Astrocyte of the spinal cord (primary cell): ENCODE measurements at regions not wholly inside any gene's neighbourhood (a gene's known extent, or its start where the extent isn't known, plus 50 kb on each side); places are given as distances from the start of the nearest gene placed in this dataset.

Experiments used
- DNase-seq: peaks from one replicate; pipeline ENCODE4 v3.0.0; 2011; ENCODE audit warnings: low read depth, low spot score
- H3K4me3 ChIP-seq: 2 replicates; pipeline ENCODE4 v1.5.1; 2011; ENCODE audit warnings: low read depth, mild to moderate bottlenecking, low read length, moderate library complexity
- CTCF ChIP-seq: IDR thresholded peaks from 2 replicates; pipeline ENCODE4 v1.5.1; 2012; ENCODE audit warnings: low read depth, mild to moderate bottlenecking, low read length, inconsistent platforms
- in situ Hi-C: cut with HindIII; loops from 2 replicates; pipeline ENCODE4 v1.10.0; 2017; ENCODE audit warnings: low sequenced_read_pairs

- in situ Hi-C loops: no loop called here
- no peak for TF ChIP-seq CTCF
- no peak overlapping the region for H3K4me3 ChIP-seq
- DNase-seq: no peak
Observed at GRCh38 chr22:49128874-49129273, 698.8 kb downstream of the BRD1 start.

- no peak overlapping the region for H3K4me3 ChIP-seq
- no peak for DNase-seq
- no peak for TF ChIP-seq CTCF
- in situ Hi-C loops: no loop called here
Observed at GRCh38 chr22:49124608-49125007, 703.1 kb downstream of the BRD1 start.

- no peak for DNase-seq
- in situ Hi-C loops: no loop called here
- no peak overlapping the region for H3K4me3 ChIP-seq
- no peak for TF ChIP-seq CTCF
Observed at GRCh38 chr22:49123621-49124192, 704.0 kb downstream of the BRD1 start.

- in situ Hi-C loops: no loop called here
- DNase-seq: no peak
Observed at GRCh38 chr22:49119551-49119952, 708.1 kb downstream of the BRD1 start.

GRCh38 chr22:49118065-49118464 lies 709.6 kb downstream of the BRD1 start:
- no peak for TF ChIP-seq CTCF
- DNase-seq: no peak
- H3K4me3 ChIP-seq: no peak overlapping the region
- in situ Hi-C loops: no loop called here

More at GRCh38 chr22:49119551-49119952, 708.1 kb downstream of the BRD1 start:
- no peak for TF ChIP-seq CTCF
- H3K4me3 ChIP-seq: no peak overlapping the region

- TF ChIP-seq CTCF: no peak
- in situ Hi-C loops: no loop called here
Observed at GRCh38 chr22:49117486-49117885, 710.2 kb downstream of the BRD1 start.

GRCh38 chr22:49116486-49117120 lies 711.1 kb downstream of the BRD1 start:
- no peak for DNase-seq
- H3K4me3 ChIP-seq: no peak overlapping the region
- in situ Hi-C loops: no loop called here
- TF ChIP-seq CTCF: no peak

More at GRCh38 chr22:49117486-49117885, 710.2 kb downstream of the BRD1 start:
- no peak overlapping the region for H3K4me3 ChIP-seq
- DNase-seq: no peak
